ENCODE measurements at regions not wholly inside any gene's neighbourhood (a gene's known extent, or its start where the extent isn't known, plus 50 kb on each side); places are given as distances from the start of the nearest gene placed in this dataset.

- no peak for DNase-seq
- Histone ChIP-seq H3K36me3 (ENCODE audit: control insufficient read depth, insufficient read depth, low read length) (no peaks in the 10 kb centered on the region), H3K9me3 (ENCODE audit: control insufficient read depth, low read length) (no peaks in the 10 kb centered on the region), H3K27ac (ENCODE audit: insufficient read depth, low read length, poor library complexity, severe bottlenecking) (no peak overlapping the region), H3K27me3 (replicated peaks; ENCODE audit: control insufficient read depth, insufficient read depth, low read length, poor library complexity, severe bottlenecking) (no peaks in the 10 kb centered on the region), H3K4me1 (ENCODE audit: control insufficient read depth, insufficient read depth, low read length, poor library complexity, severe bottlenecking) (no peaks in the 10 kb centered on the region), H3K4me3 (ENCODE audit: insufficient read depth, low read depth, low read length, poor library complexity, severe bottlenecking) (no peak overlapping the region)
Observed at GRCh38 chr17:79239205-79239604, 164.6 kb downstream of the ENGASE start.

- H3K27ac ChIP-seq (ENCODE audit: insufficient read depth, low read length, poor library complexity, severe bottlenecking), result no peak overlapping the region
- no peaks in the 10 kb centered on the region for H3K36me3 ChIP-seq (ENCODE audit: control insufficient read depth, insufficient read depth, low read length)
- no peaks in the 10 kb centered on the region for H3K4me1 ChIP-seq (ENCODE audit: control insufficient read depth, insufficient read depth, low read length, poor library complexity, severe bottlenecking)
- DNase-seq, result no peak
- no peak overlapping the region for H3K4me3 ChIP-seq (ENCODE audit: insufficient read depth, low read depth, low read length, poor library complexity, severe bottlenecking)
- no peaks in the 10 kb centered on the region for H3K9me3 ChIP-seq (ENCODE audit: control insufficient read depth, low read length)
- H3K27me3 ChIP-seq (replicated peaks; ENCODE audit: control insufficient read depth, insufficient read depth, low read length, poor library complexity, severe bottlenecking), result no peaks in the 10 kb centered on the region
Observed at GRCh38 chr17:79237448-79238053, 162.9 kb downstream of the ENGASE start.

- Histone ChIP-seq H3K4me1 (ENCODE audit: control insufficient read depth, insufficient read depth, low read length, poor library complexity, severe bottlenecking) (no peaks in the 10 kb centered on the region), H3K9me3 (ENCODE audit: control insufficient read depth, low read length) (no peaks in the 10 kb centered on the region), H3K36me3 (ENCODE audit: control insufficient read depth, insufficient read depth, low read length) (no peaks in the 10 kb centered on the region), H3K27ac (ENCODE audit: insufficient read depth, low read length, poor library complexity, severe bottlenecking) (no peak overlapping the region), H3K27me3 (replicated peaks; ENCODE audit: control insufficient read depth, insufficient read depth, low read length, poor library complexity, severe bottlenecking) (no peaks in the 10 kb centered on the region), H3K4me3 (ENCODE audit: insufficient read depth, low read depth, low read length, poor library complexity, severe bottlenecking) (no peak overlapping the region)
- DNase-seq, result no peak
Observed at GRCh38 chr17:79235808-79236207, 161.2 kb downstream of the ENGASE start.

DNA sequence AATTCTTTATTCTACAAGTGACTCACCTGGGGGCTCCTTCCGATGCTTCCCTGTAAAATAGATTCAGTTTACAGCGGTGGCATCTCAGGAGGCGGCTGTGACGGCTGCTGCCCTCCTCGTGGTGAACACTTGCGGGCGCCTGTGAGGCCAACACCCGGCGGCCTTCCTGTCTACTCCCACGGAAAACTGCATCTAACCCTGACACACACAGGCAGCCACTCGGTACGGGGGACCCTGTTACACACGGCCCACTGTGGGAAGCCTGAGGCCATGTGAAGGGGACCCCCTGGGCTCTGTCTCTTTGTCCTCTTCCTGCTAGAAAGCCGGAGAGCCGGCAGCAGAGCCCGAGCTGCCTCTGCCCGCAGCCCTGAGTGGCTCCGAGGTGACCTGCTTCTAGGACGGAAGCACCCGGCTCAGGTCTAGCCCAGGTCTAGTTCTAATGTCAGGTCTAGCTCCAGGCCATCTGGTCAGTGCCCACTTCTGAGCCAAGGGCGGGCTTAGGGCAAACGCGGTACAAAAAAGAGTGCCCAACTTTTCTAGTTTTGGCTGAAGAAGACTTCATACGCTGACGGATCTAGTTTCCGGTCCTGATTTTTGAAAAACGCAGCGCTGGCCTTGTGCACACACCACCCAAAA, 159.4 kb downstream of the ENGASE start:
- H3K9me3 ChIP-seq (ENCODE audit: control insufficient read depth, low read length), result no peaks in the 10 kb centered on the region
- H3K36me3 ChIP-seq (ENCODE audit: control insufficient read depth, insufficient read depth, low read length), result no peaks in the 10 kb centered on the region
- no peak overlapping the region for H3K4me3 ChIP-seq (ENCODE audit: insufficient read depth, low read depth, low read length, poor library complexity, severe bottlenecking)
- DNase-seq, result no peak
- H3K27me3 ChIP-seq (replicated peaks; ENCODE audit: control insufficient read depth, insufficient read depth, low read length, poor library complexity, severe bottlenecking), result no peaks in the 10 kb centered on the region
- H3K27ac ChIP-seq (ENCODE audit: insufficient read depth, low read length, poor library complexity, severe bottlenecking), result no peak overlapping the region
- no peaks in the 10 kb centered on the region for H3K4me1 ChIP-seq (ENCODE audit: control insufficient read depth, insufficient read depth, low read length, poor library complexity, severe bottlenecking)

DNA sequence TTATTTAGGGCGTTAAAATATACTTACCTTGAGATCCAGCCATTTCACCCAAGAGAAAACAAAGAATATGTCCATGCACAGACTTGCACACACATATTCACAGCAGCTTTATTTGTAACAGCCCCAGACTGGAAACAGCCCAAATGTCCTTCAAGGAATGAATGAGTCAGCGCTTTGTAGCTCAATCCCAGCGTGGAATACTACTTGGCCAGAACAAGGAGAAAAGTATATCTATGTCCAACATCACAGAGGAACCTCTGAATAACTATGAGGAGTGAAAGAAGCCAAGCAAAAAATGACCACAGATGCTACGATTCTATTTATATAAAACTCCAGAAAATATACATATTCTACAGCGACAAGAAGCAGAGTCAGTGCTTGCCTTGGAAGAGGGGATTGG, 158.3 kb downstream of the ENGASE start:
- no peak for DNase-seq
- H3K9me3 ChIP-seq (ENCODE audit: control insufficient read depth, low read length), result no peaks in the 10 kb centered on the region
- H3K27me3 ChIP-seq (replicated peaks; ENCODE audit: control insufficient read depth, insufficient read depth, low read length, poor library complexity, severe bottlenecking), result no peaks in the 10 kb centered on the region
- no peaks in the 10 kb centered on the region for H3K36me3 ChIP-seq (ENCODE audit: control insufficient read depth, insufficient read depth, low read length)
- H3K4me1 ChIP-seq (ENCODE audit: control insufficient read depth, insufficient read depth, low read length, poor library complexity, severe bottlenecking), result no peaks in the 10 kb centered on the region
- H3K27ac ChIP-seq (ENCODE audit: insufficient read depth, low read length, poor library complexity, severe bottlenecking), result no peak overlapping the region
- H3K4me3 ChIP-seq (ENCODE audit: insufficient read depth, low read depth, low read length, poor library complexity, severe bottlenecking), result no peak overlapping the region

DNA sequence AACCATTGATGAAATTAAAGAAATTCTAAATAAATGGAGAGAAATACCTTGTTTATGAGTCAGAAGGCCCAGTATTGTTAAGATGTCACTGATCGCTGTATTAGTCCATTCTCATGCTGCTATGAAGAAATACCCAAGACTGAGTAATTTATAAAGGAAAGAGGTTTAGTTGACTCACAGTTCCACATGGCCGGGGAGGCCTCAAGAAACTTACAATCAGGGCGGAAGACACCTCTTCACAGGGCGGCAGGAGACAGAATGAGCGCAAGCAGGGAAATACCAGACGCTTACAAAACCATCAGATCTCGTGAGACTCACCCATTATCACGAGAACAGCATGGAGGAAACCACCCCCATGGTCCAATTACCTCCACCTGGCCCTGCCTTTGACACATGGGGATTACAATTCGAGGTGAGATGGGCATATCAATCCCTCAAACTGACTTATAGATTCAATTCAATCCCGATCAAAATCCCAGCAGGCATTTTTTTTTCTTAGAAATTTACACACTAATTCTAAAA, 157.2 kb downstream of the ENGASE start:
- no peaks in the 10 kb centered on the region for H3K36me3 ChIP-seq (ENCODE audit: control insufficient read depth, insufficient read depth, low read length)
- no peak overlapping the region for H3K27ac ChIP-seq (ENCODE audit: insufficient read depth, low read length, poor library complexity, severe bottlenecking)

DNA sequence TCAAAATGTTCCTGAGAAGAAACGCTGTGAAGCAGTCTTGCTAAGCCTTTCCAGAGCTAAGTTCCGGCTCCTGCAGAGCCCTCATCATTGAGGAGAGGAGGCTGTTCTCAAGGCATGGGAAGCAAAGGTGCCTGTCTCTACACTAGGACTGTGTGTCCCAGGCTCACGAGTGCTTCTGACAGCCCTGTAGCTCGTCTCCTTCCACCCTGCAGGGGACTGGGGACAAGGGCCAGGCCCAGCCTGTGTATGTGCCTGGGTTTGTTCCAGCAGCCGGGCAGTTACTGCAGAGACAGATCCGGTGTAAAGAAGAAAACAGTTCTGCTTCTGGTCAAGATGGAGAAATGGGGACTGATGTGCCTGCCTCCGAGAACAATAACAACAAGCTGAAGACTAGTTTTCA, 156.0 kb downstream of the ENGASE start:
- Histone ChIP-seq H3K27ac (ENCODE audit: insufficient read depth, low read length, poor library complexity, severe bottlenecking) (no peak overlapping the region), H3K27me3 (replicated peaks; ENCODE audit: control insufficient read depth, insufficient read depth, low read length, poor library complexity, severe bottlenecking) (no peaks in the 10 kb centered on the region), H3K4me3 (ENCODE audit: insufficient read depth, low read depth, low read length, poor library complexity, severe bottlenecking) (no peak overlapping the region), H3K36me3 (ENCODE audit: control insufficient read depth, insufficient read depth, low read length) (no peaks in the 10 kb centered on the region), H3K9me3 (ENCODE audit: control insufficient read depth, low read length) (no peaks in the 10 kb centered on the region), H3K4me1 (ENCODE audit: control insufficient read depth, insufficient read depth, low read length, poor library complexity, severe bottlenecking) (no peaks in the 10 kb centered on the region)
- DNase-seq, result no peak

More for the DNA sequence above, 157.2 kb downstream of the ENGASE start:
- Histone ChIP-seq H3K4me3 (ENCODE audit: insufficient read depth, low read depth, low read length, poor library complexity, severe bottlenecking) (no peak overlapping the region), H3K4me1 (ENCODE audit: control insufficient read depth, insufficient read depth, low read length, poor library complexity, severe bottlenecking) (no peaks in the 10 kb centered on the region), H3K9me3 (ENCODE audit: control insufficient read depth, low read length) (no peaks in the 10 kb centered on the region), H3K27me3 (replicated peaks; ENCODE audit: control insufficient read depth, insufficient read depth, low read length, poor library complexity, severe bottlenecking) (no peaks in the 10 kb centered on the region)
- no peak for DNase-seq

- Histone ChIP-seq H3K9me3 (ENCODE audit: control insufficient read depth, low read length) (no peaks in the 10 kb centered on the region), H3K27ac (ENCODE audit: insufficient read depth, low read length, poor library complexity, severe bottlenecking) (no peak overlapping the region), H3K27me3 (replicated peaks; ENCODE audit: control insufficient read depth, insufficient read depth, low read length, poor library complexity, severe bottlenecking) (peaks cover 6% of the 10 kb centered on the region), H3K4me1 (ENCODE audit: control insufficient read depth, insufficient read depth, low read length, poor library complexity, severe bottlenecking) (no peaks in the 10 kb centered on the region), H3K4me3 (ENCODE audit: insufficient read depth, low read depth, low read length, poor library complexity, severe bottlenecking) (no peak overlapping the region), H3K36me3 (ENCODE audit: control insufficient read depth, insufficient read depth, low read length) (no peaks in the 10 kb centered on the region)
- DNase-seq, result no peak
Observed at GRCh38 chr17:79226037-79226436, 151.4 kb downstream of the ENGASE start.

GRCh38 chr17:79224903-79225302, 150.3 kb downstream of the ENGASE start:
- Histone ChIP-seq H3K36me3 (ENCODE audit: control insufficient read depth, insufficient read depth, low read length) (no peaks in the 10 kb centered on the region), H3K4me1 (ENCODE audit: control insufficient read depth, insufficient read depth, low read length, poor library complexity, severe bottlenecking) (no peaks in the 10 kb centered on the region), H3K27ac (ENCODE audit: insufficient read depth, low read length, poor library complexity, severe bottlenecking) (no peak overlapping the region), H3K27me3 (replicated peaks; ENCODE audit: control insufficient read depth, insufficient read depth, low read length, poor library complexity, severe bottlenecking) (peaks cover 6% of the 10 kb centered on the region), H3K9me3 (ENCODE audit: control insufficient read depth, low read length) (no peaks in the 10 kb centered on the region), H3K4me3 (ENCODE audit: insufficient read depth, low read depth, low read length, poor library complexity, severe bottlenecking) (no peak overlapping the region)
- DNase-seq, result no peak

DNA sequence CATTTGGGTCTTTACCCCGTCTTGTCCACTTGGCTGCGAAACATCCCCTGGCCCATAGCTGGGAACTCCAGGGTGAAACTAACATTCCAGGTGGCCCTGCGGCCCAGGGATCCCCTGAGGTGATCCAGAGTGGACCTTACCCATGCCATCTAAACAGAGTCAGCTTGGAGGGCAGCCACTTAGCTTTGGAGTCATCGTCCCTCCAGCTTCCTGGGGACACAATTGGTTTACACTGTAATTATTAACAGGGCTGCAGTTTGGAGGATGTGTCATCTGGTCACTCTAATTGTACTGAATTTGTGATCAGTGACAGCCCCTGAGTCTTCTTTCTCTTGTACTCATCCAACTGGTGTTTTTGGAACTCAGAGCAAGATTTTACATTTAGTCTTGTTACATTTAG, 149.9 kb downstream of the ENGASE start:
- Histone ChIP-seq H3K4me3 (ENCODE audit: insufficient read depth, low read depth, low read length, poor library complexity, severe bottlenecking) (no peak overlapping the region), H3K27me3 (replicated peaks; ENCODE audit: control insufficient read depth, insufficient read depth, low read length, poor library complexity, severe bottlenecking) (peaks cover 10% of the 10 kb centered on the region), H3K9me3 (ENCODE audit: control insufficient read depth, low read length) (no peaks in the 10 kb centered on the region), H3K4me1 (ENCODE audit: control insufficient read depth, insufficient read depth, low read length, poor library complexity, severe bottlenecking) (no peaks in the 10 kb centered on the region), H3K27ac (ENCODE audit: insufficient read depth, low read length, poor library complexity, severe bottlenecking) (no peak overlapping the region), H3K36me3 (ENCODE audit: control insufficient read depth, insufficient read depth, low read length) (no peaks in the 10 kb centered on the region)
- DNase-seq, result no peak
